Transverse colon (tissue), 4 donors: ENCODE measurements at regions not wholly inside any gene's neighbourhood (a gene's known extent, or its start where the extent isn't known, plus 50 kb on each side); places are given as distances from the start of the nearest gene placed in this dataset.

ENCODE experiments used
- DNase-seq: peaks from one replicate; pipeline ENCODE4 v3.0.0-alpha.2; 2019
- H3K27ac ChIP-seq, 4 donors: fragments of 200-600 bp; sonication (generic); 2 replicates each; pipeline ENCODE4 v1.5.1; 2016 to 2018; ENCODE audit warnings: inconsistent platforms in 4 of 4
- H3K27me3 ChIP-seq: fragments of 200-600 bp; sonication (generic); 2 replicates; pipeline ENCODE4 v1.5.1; 2017; ENCODE audit warnings: inconsistent platforms
- H3K36me3 ChIP-seq, 4 donors: fragments of 200-600 bp; sonication (generic); 2 replicates each; pipeline ENCODE4 v1.5.1; 2017 to 2019; ENCODE audit warnings: inconsistent platforms in 4 of 4
- H3K4me1 ChIP-seq, 4 donors: fragments of 200-600 bp; sonication (generic); 2 replicates each; pipeline ENCODE4 v1.5.1; 2017 to 2020; ENCODE audit warnings: inconsistent platforms in 4 of 4
- H3K4me3 ChIP-seq, 4 donors: fragments of 200-600 bp; sonication (generic); 1 replicate in 1 of 4; 2 replicates in 3 of 4; pipeline versions ENCODE4 v1.5.1 to v1.6.1; 2017 to 2019; ENCODE audit warnings: inconsistent platforms in 4 of 4
- H3K9me3 ChIP-seq, 2 donors: fragments of 200-600 bp; sonication (generic); 2 replicates each; pipeline ENCODE4 v1.5.1; 2017 to 2019; ENCODE audit warnings: inconsistent platforms in 2 of 2
- CTCF ChIP-seq, 5 experiments: fragments of 200-600 bp in 3 of 5; fragments of 450-650 bp in 2 of 5; sonication (generic) in 3 of 5; IDR thresholded peaks; 1 replicate in 2 of 5; 2 replicates in 3 of 5; pipeline ENCODE4 v1.5.1; 2016 to 2017; ENCODE audit warnings: antibody characterized with exemption in 5 of 5, inconsistent platforms in 3 of 5, mild to moderate bottlenecking in 2 of 5, moderate library complexity in 1 of 5
- EP300 ChIP-seq: sonication (generic); formaldehyde crosslinking; IDR thresholded peaks from one replicate; pipeline ENCODE4 v1.6.1; 2017; ENCODE audit warnings: antibody characterized with exemption, low read depth
- POLR2A ChIP-seq: fragments of 450-650 bp; IDR thresholded peaks from one replicate; pipeline ENCODE4 v1.6.1; 2016; ENCODE audit warnings: antibody characterized with exemption, mild to moderate bottlenecking, moderate library complexity
- POLR2AphosphoS5 ChIP-seq, 3 donors: sonication (generic); formaldehyde crosslinking; IDR thresholded peaks; one replicate each; pipeline ENCODE4 v1.6.1; 2016; ENCODE audit warnings: antibody characterized with exemption in 3 of 3
- WGBS, 2 donors: methylation state at CpG; one replicate each; pipeline ENCODE4 v1.1.5; 2018; ENCODE audit warnings: low coverage in 1 of 2; 5-methylcytosine and 5-hydroxymethylcytosine counted together
- in situ Hi-C, 4 donors: fragments of 200-750 bp; cut with MboI; loops; one replicate each; pipeline versions ENCODE4 v1.15.0 to v1.15.1; 2017; ENCODE audit warnings: low sequenced_read_pairs in 3 of 4, low pct_ligation_motif_present in 1 of 4, low pct_unique_long_range_greater_than_20kb in 1 of 4
- intact Hi-C: fragments of 100-400 bp; cut with DNase I; formaldehyde crosslinking; loops from one replicate; pipeline ENCODE4 v1.15.1; 2023; ENCODE audit warnings: low total_unique reads

- no peak for DNase-seq
- intact Hi-C loops (no loop called here), in situ Hi-C loops (no loop called here)
- no peaks in the 10 kb centered on the region for H3K4me1 ChIP-seq
- no peak overlapping the region for H3K4me3 ChIP-seq
- TF ChIP-seq POLR2A (no peak), CTCF (IDR thresholded peaks at IDR 0.05) (no peak)
- no peaks in the 10 kb centered on the region for H3K9me3 ChIP-seq
- WGBS, 2 donors, result 65 to 71% methylated on average over 10 to 13 of the region's 13 CpGs
- peak overlapping the region in 1 of 4 donors; percentile 10 for H3K27ac ChIP-seq
- H3K36me3 ChIP-seq, result no peaks in the 10 kb centered on the region
- H3K27me3 ChIP-seq, result no peaks in the 10 kb centered on the region
Measured at GRCh38 chr15:95845862-95846515, 484.5 kb upstream of the NR2F2 start.

- no peak overlapping the region for H3K27ac ChIP-seq
- WGBS, 2 donors, result 50 to 69% methylated on average over 1 of the region's 1 CpG
- in situ Hi-C loops, result no loop called here
- no peaks in the 10 kb centered on the region for H3K9me3 ChIP-seq
- no peak overlapping the region for H3K4me3 ChIP-seq
- no peak for DNase-seq
- H3K36me3 ChIP-seq, result no peaks in the 10 kb centered on the region
- no peak for TF ChIP-seq CTCF (IDR thresholded peaks at IDR 0.05)
- TF ChIP-seq POLR2A, result no peak
- TF ChIP-seq POLR2AphosphoS5 (IDR thresholded peaks at IDR 0.05), result no peak
- no peak for TF ChIP-seq EP300
- H3K27me3 ChIP-seq, result no peaks in the 10 kb centered on the region
- intact Hi-C loops, result no loop called here
- H3K4me1 ChIP-seq, result no peaks in the 10 kb centered on the region
Measured at GRCh38 chr15:95848126-95848525, 482.4 kb upstream of the NR2F2 start.

GRCh38 chr15:95850837-95851236, 479.7 kb upstream of the NR2F2 start:
- Histone ChIP-seq H3K4me3 (no peak overlapping the region), H3K4me1 (no peaks in the 10 kb centered on the region), H3K9me3 (no peaks in the 10 kb centered on the region), H3K27ac (no peak overlapping the region), H3K36me3 (no peaks in the 10 kb centered on the region), H3K27me3 (no peaks in the 10 kb centered on the region)
- DNase-seq, result no peak
- no peak for TF ChIP-seq CTCF (IDR thresholded peaks at IDR 0.05)
- TF ChIP-seq POLR2AphosphoS5 (IDR thresholded peaks at IDR 0.05), result no peak
- no peak for TF ChIP-seq POLR2A
- TF ChIP-seq EP300, result no peak
- WGBS, 2 donors, result 78 to 93% methylated on average over 1 to 2 of the region's 2 CpGs
- in situ Hi-C loops (no loop called here), intact Hi-C loops (no loop called here)

- Histone ChIP-seq H3K27me3 (no peaks in the 10 kb centered on the region), H3K27ac (no peak overlapping the region), H3K4me3 (no peak overlapping the region), H3K9me3 (no peaks in the 10 kb centered on the region), H3K36me3 (no peaks in the 10 kb centered on the region), H3K4me1 (no peaks in the 10 kb centered on the region)
- intact Hi-C loops (no loop called here), in situ Hi-C loops (no loop called here)
- no peak for TF ChIP-seq EP300
- TF ChIP-seq POLR2AphosphoS5 (IDR thresholded peaks at IDR 0.05), result no peak
- TF ChIP-seq CTCF (IDR thresholded peaks at IDR 0.05), result no peak
- no peak for TF ChIP-seq POLR2A
- DNase-seq, result no peak
Measured at GRCh38 chr15:95853350-95853749, 477.1 kb upstream of the NR2F2 start.
